Suppressor macrophage treated with lipopolysaccharide for 1 hour (primary cell): ENCODE measurements at regions not wholly inside any gene's neighbourhood (a gene's known extent, or its start where the extent isn't known, plus 50 kb on each side); places are given as distances from the start of the nearest gene placed in this dataset.
"Not testable (repeated sequence)": the region's sequence is repeated elsewhere in the genome, so short reads cannot be mapped to it uniquely, and the experiment has no call there.

ENCODE experiments used
- DNase-seq, 3 donors: peaks; one replicate each; pipeline ENCODE4 v3.0.0-alpha.2; 2020 to 2022

DNA sequence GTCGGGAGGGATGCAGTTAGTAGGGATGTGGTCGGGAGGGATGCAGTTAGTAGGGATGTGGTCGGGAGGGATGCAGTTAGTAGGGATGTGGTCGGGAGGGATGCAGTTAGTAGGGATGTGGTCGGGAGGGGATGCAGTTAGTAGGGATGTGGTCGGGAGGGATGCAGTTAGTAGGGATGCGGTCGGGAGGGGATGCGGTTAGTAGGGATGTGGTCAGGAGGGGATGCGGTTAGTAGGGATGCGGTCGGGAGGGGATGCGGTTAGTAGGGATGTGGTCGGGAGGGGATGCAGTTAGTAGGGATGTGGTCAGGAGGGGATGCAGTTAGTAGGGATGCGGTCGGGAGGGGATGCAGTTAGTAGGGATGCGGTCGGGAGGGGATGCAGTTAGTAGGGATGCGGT, 96.2 kb downstream of the BDH1 start:
- DNase-seq, result not testable (repeated sequence)

DNA sequence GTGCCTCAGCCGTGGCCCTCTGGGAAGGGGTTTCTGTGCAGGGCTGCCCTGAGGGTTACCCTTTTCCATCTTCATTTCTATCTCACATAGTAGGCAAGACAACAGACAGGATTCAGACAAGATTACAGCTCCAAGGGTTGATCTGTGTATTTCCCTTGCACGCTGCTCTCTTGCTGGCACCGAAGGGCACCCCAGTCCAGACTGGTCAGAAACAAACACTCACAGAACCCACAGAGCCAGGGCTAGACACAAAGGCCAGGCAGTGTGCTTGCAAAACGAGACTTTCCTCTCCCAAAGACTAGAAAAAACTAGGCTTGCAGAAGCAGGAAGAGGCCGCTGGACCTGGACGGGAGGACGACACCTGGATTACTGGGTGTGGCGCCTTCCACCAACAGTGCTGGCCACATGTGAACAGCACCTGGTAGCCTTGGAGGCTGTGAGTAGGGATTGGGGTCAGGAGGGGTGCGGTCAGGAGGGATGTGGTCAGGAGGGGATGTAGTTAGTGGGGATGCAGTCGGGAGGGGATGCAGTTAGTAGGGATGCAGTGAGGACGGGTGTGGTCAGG, 96.8 kb downstream of the BDH1 start:
- DNase-seq, result no peak

DNA sequence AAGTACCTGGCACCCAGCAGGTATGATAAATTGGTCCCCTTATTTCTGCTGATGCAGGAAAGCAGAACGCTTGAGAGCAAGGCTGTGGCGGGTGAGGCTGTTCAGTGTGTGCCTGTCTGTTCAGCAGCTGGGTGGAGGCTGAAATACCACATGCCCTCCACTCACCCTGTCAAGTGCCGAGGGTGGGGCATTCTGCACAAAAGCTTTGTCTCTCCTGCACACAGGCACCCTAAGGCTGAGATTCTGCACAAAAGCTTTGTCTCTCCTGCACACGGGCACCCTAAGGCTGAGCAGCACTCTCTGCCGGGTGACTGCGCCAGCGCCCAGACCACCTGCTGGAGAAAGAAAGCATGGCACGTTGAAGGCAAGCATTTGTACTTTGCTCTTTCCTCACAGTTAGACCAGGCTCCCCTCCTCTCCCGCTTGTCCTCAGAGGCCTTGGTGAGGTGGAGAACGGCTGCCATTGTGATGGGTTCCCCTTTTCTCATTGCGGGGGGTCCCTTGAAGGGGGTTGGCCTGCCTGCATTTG, 97.5 kb downstream of the BDH1 start:
- DNase-seq, result no peak

DNA sequence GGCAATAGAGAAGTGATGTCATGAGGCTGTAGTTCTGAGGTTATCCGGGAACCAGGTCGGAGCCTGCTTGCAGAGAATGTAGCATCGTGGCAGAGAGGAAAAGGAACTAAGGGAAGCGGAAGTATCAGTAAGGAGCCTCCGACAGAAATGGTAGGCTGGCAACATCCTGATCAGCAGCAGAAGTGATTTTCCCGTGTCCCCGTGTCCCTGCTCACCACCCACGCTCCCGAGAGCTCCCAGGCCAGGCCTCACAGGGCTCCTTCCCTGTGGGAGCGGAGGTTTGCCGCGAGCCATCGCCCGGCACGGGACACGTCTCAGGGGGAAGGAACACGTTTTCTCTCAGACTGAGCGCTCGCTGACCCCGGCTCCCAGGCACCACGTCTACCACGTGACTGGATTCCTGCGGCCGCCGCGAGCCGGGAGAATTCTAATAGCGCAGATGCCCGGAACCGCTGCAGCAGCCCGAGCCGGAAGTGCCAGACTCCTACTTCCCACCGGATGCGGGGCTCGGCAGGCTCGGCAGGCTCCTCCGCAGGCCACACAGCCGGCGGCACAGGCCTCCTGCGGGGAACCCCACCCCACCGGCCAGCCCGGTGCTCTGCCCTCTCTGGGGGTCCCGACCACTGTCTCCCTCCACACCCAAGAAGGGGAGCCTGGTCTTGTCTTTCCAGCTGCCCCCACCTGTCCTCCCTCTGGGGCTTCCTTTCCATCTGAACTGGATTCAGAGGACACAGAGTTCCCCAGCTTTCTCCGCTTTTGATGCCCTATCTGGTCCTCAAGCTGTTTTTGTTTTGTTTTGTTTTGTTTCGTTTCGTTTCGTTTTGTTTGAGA, 99.3 kb downstream of the BDH1 start:
- peak; percentile 69 to 75 (median 75) for DNase-seq

DNA sequence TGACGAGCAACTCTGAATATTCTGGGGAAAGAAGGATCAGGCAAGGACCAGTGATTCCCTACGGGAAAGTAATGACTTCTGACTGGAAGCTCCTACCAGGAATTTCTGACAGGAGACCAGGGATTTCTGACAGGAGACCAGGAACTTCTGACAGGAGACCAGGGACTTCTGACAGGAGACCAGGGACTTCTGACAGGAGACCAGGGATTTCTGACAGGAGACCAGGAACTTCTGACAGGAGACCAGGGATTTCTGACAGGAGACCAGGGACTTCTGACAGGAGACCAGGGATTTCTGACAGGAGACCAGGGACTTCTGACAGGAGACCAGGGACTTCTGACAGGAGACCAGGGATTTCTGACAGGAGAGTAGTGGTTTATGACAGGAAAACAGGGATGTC, 100.9 kb downstream of the BDH1 start:
- not testable (repeated sequence) for DNase-seq

DNA sequence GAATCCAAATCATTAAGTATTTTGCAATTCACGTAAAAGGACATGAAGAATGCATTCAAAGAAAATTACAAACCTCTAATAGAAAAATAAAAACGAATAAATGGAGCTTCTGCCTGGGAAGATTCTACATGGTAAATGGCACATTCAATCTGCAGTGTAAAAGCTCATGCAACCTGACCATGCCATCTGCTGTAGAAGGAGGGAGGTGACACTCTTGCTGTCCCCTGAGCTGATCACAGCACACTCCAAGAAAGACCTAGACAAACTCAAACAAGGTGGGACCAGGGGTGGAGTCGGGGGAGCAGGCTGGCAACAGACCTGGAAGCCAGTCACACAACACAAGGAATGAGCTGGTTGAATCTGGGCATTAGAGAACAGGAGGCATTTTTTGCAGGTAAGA, 101.8 kb downstream of the BDH1 start:
- DNase-seq, result no peak

DNA sequence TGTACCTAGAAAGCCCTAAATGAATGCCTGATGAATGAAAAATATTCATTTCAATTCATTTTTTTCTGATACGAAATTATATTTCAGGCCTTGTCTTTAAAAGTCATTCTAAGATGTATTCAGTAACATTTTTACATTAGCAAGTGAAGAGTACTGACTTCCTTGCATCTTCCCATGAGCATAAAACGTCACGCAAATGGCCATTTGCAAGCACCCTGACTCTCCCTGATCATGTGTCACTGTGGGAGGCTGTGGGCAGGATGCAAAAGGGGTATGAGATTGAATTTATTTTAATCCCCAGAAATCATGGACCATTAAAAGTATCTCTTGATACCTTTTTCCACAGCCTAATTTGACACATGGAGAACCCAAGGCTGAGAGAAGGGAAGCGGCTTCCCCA, 105.0 kb downstream of the BDH1 start:
- DNase-seq, result no peak

DNA sequence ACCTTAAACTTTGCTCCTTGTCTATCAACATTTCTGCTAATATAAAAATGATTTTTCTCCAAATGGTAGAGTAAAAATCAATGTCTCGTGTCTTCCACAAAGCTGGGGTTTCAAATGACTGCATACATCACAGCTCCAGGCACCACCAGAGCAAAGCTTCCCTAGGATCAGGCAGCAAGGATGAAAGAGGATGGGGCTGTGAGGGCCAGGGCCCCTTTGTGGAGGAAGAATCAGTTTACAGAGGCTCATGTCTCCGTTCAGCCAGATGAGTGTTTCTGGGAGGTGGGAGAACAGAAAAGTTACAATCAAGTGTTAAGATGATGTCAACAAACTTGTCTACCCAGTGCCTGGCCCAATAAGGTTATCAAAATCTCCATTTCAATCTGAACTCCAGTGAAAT, 105.5 kb downstream of the BDH1 start:
- DNase-seq, result no peak

DNA sequence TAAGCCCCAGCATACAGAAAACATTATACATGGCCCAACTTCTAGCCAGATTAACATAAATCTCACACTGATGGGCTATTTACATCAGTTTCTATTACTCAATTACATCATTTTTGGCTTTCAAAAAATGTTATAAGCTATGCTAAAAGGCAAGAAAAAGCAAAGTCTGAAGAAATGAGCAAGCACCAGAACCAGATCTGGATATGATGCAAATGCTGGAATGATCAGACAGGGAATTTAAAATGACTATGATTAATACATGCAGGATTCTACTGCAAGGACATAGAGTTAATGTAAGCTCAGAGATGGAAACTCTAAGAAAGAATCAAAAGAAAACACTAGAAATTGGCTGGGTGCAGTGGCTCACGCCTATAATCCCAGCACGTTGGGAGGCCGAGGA, 106.6 kb downstream of the BDH1 start:
- DNase-seq, result not testable (repeated sequence)

DNA sequence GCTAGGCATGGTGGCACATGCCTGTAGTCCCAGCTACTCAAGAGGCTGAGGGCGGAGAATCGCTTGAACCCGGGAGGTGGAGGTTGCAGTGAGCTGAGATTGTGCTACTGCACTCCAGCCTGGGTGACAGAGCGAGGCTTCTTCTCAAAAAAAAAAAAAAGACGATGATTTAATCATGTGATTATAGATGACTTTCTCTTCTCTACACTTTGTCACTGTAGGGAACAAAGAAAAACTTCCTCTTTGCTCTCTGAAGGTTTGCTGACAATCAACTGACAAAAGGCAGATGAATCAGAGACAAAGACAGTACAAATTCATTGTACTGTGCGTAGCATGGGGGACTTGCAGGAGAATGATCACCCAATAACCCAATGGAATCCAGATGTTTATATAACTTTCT, 108.0 kb downstream of the BDH1 start:
- peak; percentile 56 to 87 (median 84) for DNase-seq

DNA sequence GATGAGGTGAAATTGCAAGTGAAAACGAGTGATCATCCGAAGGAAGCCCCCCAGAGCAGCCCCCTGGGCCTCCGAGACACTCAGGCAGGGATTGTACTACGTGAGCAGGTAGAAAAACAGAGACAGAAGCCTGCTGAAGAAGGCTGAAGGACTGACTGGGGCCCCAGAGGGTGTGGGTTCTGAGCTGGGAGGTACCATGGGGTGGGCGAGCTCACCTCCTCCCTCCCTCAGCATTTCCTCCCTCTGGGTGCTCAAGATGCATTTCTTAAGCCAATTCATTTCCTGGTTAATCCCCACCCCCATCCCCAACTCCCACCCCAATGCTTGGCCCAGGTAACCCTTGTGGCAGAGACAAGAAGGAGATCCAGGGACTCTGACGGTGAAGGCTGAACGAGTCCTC, 108.7 kb downstream of the BDH1 start:
- no peak for DNase-seq

DNA sequence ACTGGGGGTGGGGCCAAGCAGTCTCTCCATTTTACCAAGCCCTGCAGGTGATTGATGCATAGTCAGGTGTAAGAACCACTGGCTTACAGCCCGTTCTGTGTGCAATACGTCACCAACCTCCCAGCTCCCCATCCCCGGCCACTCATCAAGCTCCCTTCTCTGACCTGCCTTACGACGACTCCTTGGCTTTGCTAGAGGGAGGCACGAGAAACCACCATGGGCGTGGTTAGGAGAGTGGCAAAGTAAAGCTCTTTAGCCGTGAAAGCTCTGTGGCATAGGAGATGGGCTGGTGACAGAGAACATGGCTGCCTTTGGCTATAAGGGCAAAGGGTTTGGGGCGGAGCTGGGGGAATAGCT, 109.1 kb downstream of the BDH1 start:
- DNase-seq, result no peak

DNA sequence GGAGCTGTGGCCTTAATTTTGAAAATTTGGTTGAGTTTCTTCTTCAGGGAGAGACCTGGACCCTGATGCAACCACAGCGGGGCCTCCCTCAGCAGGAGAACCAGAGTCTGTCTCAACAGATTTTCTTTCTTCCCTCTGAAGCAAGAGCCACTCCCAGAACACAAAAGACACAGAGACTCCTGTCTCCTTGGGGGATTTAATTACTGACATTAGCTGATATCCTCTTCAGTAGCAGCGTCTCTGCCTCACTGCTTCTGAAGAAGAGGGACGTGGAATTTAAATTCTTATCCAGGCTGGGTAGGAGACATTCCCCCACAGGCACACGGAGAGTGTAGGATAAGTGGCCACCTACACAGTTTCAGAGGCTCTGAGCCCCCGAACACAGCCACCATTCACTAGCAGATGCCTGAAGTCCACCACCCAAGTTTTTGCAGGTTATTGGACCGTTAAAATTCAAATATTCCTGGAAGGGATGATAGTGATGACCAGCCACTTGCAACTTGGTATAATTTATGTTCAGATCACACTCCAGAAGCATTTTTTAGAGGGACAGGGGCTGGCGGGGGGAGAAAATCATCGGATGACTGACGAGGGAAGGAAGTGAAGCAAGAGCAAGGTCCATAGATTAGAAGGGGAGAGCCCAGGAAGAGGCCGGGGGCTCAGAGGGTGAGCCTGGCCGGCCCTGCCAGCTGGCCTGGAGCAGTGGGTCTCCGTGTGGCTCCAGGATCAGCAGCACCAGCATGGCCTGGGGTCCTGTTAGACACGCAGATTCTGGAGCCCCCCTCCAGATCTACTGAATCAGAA, 109.7 kb downstream of the BDH1 start:
- DNase-seq, result no peak

DNA sequence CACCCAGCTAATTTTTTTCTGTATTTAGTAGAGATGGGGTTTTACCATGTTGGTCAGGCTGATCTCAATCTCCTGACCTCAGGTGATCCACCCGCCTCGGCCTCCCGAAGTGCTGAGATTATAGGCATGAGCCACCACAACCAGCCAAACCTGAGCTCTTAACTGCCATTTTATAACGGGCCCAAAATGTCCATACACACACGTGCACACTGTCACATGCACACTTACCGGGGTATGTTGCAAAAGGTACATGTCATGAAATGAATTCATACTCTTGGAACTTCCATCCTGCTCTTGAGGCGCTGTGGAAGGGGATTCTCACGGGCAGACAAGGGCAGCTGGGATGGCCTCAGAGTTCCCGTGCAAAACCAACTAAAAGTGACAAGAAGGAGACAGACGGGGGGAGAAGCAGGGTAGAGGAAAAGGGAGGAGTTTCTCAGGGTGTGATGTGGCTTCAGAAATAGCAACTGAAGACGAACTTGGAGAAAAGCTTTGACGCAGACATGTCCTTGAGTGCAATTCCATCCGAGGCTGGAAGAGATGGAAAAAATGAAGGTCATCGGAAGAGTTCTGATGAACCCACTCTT, 110.9 kb downstream of the BDH1 start:
- DNase-seq, result no peak

DNA sequence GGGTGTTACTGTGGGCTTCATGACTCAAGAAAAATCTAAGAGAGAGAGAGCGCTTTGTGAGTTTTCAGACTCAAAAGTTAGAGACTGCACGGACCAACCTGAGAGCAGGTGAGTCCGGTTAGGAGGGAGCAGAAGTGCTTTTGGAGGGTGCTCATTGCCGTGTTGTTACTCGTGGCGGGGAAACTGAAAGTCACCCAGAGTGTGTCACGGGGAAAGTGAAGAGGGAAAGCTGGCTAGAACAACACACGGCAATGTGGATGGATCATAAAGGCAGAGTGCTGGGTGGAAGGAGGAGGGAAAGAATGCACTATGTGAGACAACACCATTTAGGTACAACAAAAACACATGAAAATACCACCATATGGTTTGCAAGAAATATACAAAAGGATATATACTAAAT, 112.3 kb downstream of the BDH1 start:
- DNase-seq, result no peak

DNA sequence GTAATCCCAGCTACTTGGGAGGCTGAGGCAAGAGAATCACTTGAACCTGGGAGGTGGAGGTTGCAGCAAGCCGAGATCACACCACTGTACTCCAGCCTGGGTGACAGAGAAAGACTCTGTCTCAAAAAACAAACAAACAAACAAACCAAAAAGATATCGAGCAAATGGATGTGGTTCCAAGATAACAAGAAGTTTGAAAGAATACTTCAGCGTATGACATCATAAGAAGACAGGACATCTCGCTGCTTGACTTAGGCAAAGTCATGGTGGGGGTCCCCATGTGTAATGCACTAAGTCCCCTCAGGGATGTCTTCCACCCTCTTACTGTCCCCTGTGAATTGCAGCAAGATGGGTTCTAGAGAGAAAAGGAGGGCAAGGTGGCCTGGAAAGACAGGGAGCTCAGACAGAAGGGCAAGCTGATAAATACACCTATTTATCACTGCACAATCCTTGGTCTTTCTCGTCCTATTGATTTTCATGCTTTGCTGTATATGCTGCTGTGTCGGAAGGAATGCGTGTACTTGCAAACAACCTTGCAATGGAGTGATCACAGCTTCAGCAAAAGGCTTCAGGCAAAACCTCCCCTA, 115.0 kb downstream of the BDH1 start:
- no peak for DNase-seq

DNA sequence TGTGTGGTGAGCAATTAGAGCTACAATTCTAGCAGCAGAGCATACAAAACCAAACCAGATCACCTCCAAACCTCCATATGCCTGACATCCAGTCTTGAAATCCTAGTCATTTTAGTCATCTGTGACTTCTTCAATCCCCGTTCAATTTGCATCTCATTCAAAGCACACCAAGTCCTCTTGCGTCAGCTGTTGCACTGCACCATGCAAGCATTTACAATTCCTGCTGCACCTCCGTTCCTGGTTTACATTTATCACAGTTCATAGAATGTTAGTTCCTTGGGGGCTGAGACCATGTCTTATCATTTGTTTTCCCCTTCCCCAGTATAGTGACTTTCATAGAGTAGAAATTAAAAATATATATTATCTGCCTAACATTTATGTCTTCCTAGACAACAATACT, 116.9 kb downstream of the BDH1 start:
- DNase-seq, result no peak

DNA sequence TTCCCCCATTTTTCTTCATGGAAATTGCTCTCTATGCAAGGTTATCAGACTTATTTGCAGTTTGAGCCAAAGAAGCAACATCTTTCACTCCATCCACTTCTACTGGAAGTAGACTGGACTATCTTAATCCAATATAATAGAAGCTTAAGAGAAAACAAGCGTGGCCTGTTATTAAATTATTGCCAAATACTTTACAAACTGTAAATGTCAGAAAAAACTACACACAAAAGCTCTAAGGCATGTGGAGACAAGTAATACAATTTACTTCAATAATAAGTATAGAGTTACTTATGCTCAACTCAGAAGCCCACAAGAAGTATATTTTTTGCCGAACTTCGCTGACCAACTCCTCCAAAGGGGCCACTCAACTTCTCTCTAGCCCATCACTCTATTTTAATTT, 120.3 kb downstream of the BDH1 start:
- no peak for DNase-seq

DNA sequence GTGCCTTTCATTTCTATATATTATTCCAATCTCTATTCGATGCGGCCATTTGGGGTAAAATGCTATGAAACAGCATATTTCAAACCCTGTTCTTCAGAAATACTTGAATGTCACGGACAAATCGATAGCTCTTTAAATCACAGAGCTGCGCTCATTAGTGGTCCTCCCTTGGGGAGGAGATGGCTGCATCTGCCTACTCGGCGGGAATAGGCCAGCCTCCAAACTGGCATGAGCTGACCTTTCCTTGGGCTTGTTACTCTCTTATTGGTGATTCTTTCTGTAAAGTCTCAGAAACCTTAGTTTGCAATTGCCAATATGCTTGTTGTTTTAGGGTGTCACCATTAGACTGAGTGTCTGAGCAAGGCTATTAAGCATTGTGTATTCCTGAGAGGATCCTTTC, 120.9 kb downstream of the BDH1 start:
- no peak for DNase-seq

DNA sequence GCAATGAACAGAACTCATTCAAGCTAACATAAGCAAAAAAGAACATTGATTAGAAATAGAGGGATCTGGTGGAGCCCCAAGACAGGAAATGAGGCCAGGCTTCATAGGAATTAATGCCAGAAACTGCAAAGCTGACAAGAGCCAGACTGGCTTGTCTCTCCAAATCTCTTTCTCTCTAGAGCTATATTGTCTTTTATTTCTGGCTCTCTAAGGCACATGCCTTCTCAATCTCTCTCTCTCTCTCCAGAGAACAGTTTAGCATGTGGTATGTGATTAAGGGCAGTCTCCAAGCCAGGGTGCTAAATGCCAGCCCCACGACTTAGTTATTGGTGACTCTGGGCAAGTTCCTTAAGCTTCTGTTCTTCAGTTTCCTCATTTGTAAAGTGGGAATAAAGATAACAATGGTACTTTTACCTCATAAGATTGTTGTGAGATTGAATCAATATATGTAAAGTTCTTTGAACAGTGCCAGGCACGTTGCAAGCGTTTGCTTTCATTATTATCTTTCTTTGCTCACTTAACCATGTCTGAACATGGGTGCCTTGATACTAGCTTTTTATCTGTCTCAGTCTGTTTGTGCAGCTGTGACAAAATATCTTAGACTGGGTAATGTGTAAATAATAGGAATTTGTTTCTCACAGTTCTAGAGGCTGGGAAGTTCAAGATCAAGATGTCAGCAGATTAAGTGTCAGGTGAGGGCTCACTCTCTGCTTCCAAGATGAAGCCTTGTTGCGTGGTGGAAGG, 123.2 kb downstream of the BDH1 start:
- no peak for DNase-seq

DNA sequence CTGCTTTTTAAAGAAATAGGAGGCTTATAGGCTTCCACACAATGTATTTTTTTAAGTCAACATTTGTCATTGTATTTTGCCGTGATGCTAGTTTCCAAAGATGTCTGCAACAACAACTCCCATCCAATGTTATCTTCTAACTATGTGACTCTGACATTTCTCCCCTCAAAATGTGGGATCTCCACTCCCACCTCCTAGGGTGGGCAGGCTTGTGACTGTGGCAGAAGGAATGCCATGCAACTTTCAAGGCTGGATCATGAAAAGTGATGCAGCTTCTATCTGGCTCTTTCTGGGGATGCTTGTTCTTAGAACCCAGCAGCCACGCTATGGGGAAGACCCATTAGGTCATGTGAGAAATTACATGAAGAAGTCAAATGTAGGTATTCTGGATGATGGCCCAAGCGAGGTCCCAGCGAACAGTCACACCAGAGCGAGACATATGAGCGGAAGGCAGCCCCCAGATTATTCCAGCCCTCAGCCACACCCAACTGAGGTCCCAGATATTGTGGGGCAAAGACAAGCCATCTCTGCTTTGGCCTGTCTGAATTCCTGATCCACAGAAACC, 124.3 kb downstream of the BDH1 start:
- no peak for DNase-seq

DNA sequence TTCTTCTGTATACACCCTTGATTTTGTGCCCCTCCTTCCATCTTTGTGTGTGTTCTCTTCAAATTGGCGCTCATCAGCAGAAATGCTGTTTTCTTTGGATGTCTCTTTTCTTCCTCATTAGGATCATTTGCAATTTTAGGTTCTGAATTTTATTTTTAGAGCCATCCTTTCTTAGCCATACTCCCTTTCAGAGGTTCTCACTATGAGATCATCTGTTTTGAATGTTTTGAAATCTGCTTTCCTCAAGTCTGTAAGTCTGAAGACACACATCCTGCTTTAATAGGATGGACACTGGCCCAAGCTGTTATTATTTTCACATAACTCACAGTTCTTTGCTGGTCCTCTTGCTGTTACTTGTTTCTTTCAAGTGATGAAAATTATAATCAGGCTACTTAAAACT, 124.8 kb downstream of the BDH1 start:
- DNase-seq, result peak in 1 of 3 donors; percentile 11
